Upper lobe of left lung (tissue), 4 donors: ENCODE measurements at regions not wholly inside any gene's neighbourhood (a gene's known extent, or its start where the extent isn't known, plus 50 kb on each side); places are given as distances from the start of the nearest gene placed in this dataset.

ENCODE experiments used
- CTCF ChIP-seq, 6 experiments: fragments of 450-650 bp in 4 of 6; fragments of 200-600 bp in 2 of 6; sonication (generic) in 2 of 6; IDR thresholded peaks; one replicate each; pipeline ENCODE4 v1.5.1; 2016 to 2019; ENCODE audit warnings: antibody characterized with exemption in 6 of 6
- EP300 ChIP-seq, 4 donors: sonication (generic); formaldehyde crosslinking; IDR thresholded peaks; one replicate each; pipeline ENCODE4 v1.5.1; 2017; ENCODE audit warnings: antibody characterized with exemption in 4 of 4, control low read depth in 2 of 4
- POLR2A ChIP-seq, 4 donors: fragments of 450-650 bp; IDR thresholded peaks; one replicate each; pipeline ENCODE4 v1.5.1; 2016 to 2017; ENCODE audit warnings: antibody characterized with exemption in 4 of 4, mild to moderate bottlenecking in 2 of 4

DNA sequence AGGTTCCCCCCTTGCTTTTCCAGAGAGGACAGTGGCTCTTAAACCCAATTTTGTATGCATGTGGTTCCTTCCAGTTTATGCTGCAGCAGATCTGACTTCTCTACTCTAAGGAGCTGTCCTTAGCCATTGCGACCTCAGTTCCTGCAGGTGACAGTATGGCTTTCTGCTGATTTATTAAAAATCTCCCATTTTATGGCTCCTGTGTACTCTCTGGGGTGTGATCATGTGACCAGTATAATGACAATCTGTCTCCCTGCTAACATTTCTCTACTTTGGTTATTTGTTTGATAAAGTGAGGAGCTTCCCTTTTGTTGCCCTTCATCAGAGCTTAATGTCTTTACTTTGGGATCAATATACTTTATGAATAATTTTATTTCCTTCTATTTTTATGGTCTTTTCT, 148.7 kb upstream of the VRK2 start:
- TF ChIP-seq CTCF (IDR thresholded peaks at IDR 0.05) (no peak), EP300 (IDR thresholded peaks at IDR 0.05) (no peak), POLR2A (IDR thresholded peaks at IDR 0.05) (no peak)
